Tibial nerve (tissue), 4 donors: ENCODE measurements at regions not wholly inside any gene's neighbourhood (a gene's known extent, or its start where the extent isn't known, plus 50 kb on each side); places are given as distances from the start of the nearest gene placed in this dataset.
"Not testable (repeated sequence)": the region's sequence is repeated elsewhere in the genome, so short reads cannot be mapped to it uniquely, and the experiment has no call there.

Source experiments
- DNase-seq, 2 donors: peaks; one replicate each; pipeline ENCODE4 v3.0.0-alpha.2; 2019; ENCODE audit warnings: low spot score in 2 of 2
- H3K27ac ChIP-seq, 4 donors: fragments of 200-600 bp; sonication (generic) in 3 of 4; one replicate each; pipeline ENCODE4 v1.5.1; 2017 to 2019; ENCODE audit warnings: mild to moderate bottlenecking in 1 of 4
- H3K27me3 ChIP-seq, 2 donors: fragments of 200-600 bp; sonication (generic) in 1 of 2; one replicate each; pipeline versions ENCODE4 v1.5.1 to v1.6.0; 2017 to 2019
- H3K36me3 ChIP-seq, 3 donors: fragments of 200-600 bp; sonication (generic); one replicate each; pipeline ENCODE4 v1.5.1; 2018 to 2019
- H3K4me1 ChIP-seq, 4 donors: fragments of 200-600 bp; sonication (generic) in 3 of 4; one replicate each; pipeline ENCODE4 v1.5.1; 2017 to 2019
- H3K4me3 ChIP-seq, 4 donors: fragments of 200-600 bp; sonication (generic) in 3 of 4; one replicate each; pipeline ENCODE4 v1.5.1; 2017 to 2019; ENCODE audit warnings: mild to moderate bottlenecking in 1 of 4, moderate library complexity in 1 of 4
- H3K9me3 ChIP-seq, 4 donors: fragments of 200-600 bp; sonication (generic) in 3 of 4; one replicate each; pipeline ENCODE4 v1.5.1; 2017 to 2019
- CTCF ChIP-seq, 5 experiments: fragments of 200-600 bp in 3 of 5; fragments of 450-650 bp in 2 of 5; sonication (generic) in 3 of 5; IDR thresholded peaks; one replicate each; pipeline ENCODE4 v1.5.1; 2016 to 2019; ENCODE audit warnings: antibody characterized with exemption in 5 of 5, mild to moderate bottlenecking in 3 of 5, moderate library complexity in 2 of 5
- EP300 ChIP-seq, 2 donors: sonication (generic); formaldehyde crosslinking; IDR thresholded peaks; one replicate each; pipeline ENCODE4 v1.6.1; 2017; ENCODE audit warnings: antibody characterized with exemption in 2 of 2, mild to moderate bottlenecking in 1 of 2
- POLR2A ChIP-seq, 2 donors: fragments of 450-650 bp; IDR thresholded peaks; one replicate each; pipeline ENCODE4 v1.6.1; 2017; ENCODE audit warnings: antibody characterized with exemption in 2 of 2, mild to moderate bottlenecking in 2 of 2, moderate library complexity in 2 of 2
- WGBS, 2 donors: methylation state at CpG; one replicate each; pipeline ENCODE4 v1.1.5; 2018; 5-methylcytosine and 5-hydroxymethylcytosine counted together

- Histone ChIP-seq H3K9me3 (no peaks in the 10 kb centered on the region), H3K36me3 (no peaks in the 10 kb centered on the region), H3K27me3 (no peaks in the 10 kb centered on the region), H3K4me3 (no peak overlapping the region), H3K4me1 (no peaks in the 10 kb centered on the region), H3K27ac (no peak overlapping the region)
- no peak for TF ChIP-seq EP300 (IDR thresholded peaks at IDR 0.05)
- TF ChIP-seq POLR2A (IDR thresholded peaks at IDR 0.05), result no peak
- no peak for TF ChIP-seq CTCF (IDR thresholded peaks at IDR 0.05)
- WGBS, 2 donors, result 67 to 78% methylated on average over 4 of the region's 4 CpGs
- no peak for DNase-seq
Observed at GRCh38 chr7:14071045-14071444, 81.6 kb upstream of the ETV1 start.

- no peaks in the 10 kb centered on the region for H3K27me3 ChIP-seq
- H3K9me3 ChIP-seq, result no peaks in the 10 kb centered on the region
- H3K4me3 ChIP-seq, result no peak overlapping the region
- TF ChIP-seq POLR2A (IDR thresholded peaks at IDR 0.05) (no peak), EP300 (IDR thresholded peaks at IDR 0.05) (no peak), CTCF (IDR thresholded peaks at IDR 0.05) (no peak)
- 79 to 80% methylated on average over 5 of the region's 5 CpGs for WGBS, 2 donors
- no peak overlapping the region for H3K27ac ChIP-seq
- H3K36me3 ChIP-seq, result no peaks in the 10 kb centered on the region
- DNase-seq, result no peak
- no peaks in the 10 kb centered on the region for H3K4me1 ChIP-seq
Observed at GRCh38 chr7:14069961-14070360, 80.5 kb upstream of the ETV1 start.

- H3K4me1 ChIP-seq, H3K36me3 ChIP-seq, H3K27ac ChIP-seq, H3K9me3 ChIP-seq, DNase-seq, H3K27me3 ChIP-seq, H3K4me3 ChIP-seq: not testable (repeated sequence)
- WGBS, 2 donors, result 91 to 96% methylated on average over 8 of the region's 8 CpGs
Observed at GRCh38 chr7:14066783-14067182, 77.3 kb upstream of the ETV1 start.

GRCh38 chr7:14065286-14065685 is 75.8 kb upstream of the ETV1 start:
- H3K4me3 ChIP-seq, result no peak overlapping the region
- H3K4me1 ChIP-seq, result no peaks in the 10 kb centered on the region
- H3K27ac ChIP-seq, result no peak overlapping the region
- no peaks in the 10 kb centered on the region for H3K27me3 ChIP-seq
- H3K36me3 ChIP-seq, result no peaks in the 10 kb centered on the region
- no peak for DNase-seq
- WGBS, 2 donors, result 62 to 67% methylated on average over 5 of the region's 5 CpGs
- no peaks in the 10 kb centered on the region for H3K9me3 ChIP-seq
- TF ChIP-seq CTCF (IDR thresholded peaks at IDR 0.05) (no peak), POLR2A (IDR thresholded peaks at IDR 0.05) (no peak), EP300 (IDR thresholded peaks at IDR 0.05) (no peak)

- no peaks in the 10 kb centered on the region for H3K9me3 ChIP-seq
- no peaks in the 10 kb centered on the region for H3K36me3 ChIP-seq
- no peak for DNase-seq
- H3K27me3 ChIP-seq, result no peaks in the 10 kb centered on the region
- 84 to 90% methylated on average over 4 of the region's 4 CpGs for WGBS, 2 donors
- no peak overlapping the region for H3K4me3 ChIP-seq
- no peaks in the 10 kb centered on the region for H3K4me1 ChIP-seq
- TF ChIP-seq EP300 (IDR thresholded peaks at IDR 0.05), result no peak
- TF ChIP-seq CTCF (IDR thresholded peaks at IDR 0.05), result no peak
- TF ChIP-seq POLR2A (IDR thresholded peaks at IDR 0.05), result no peak
- no peak overlapping the region for H3K27ac ChIP-seq
Observed at GRCh38 chr7:14055813-14056212, 66.3 kb upstream of the ETV1 start.

- Histone ChIP-seq H3K27ac (no peak overlapping the region), H3K36me3 (no peaks in the 10 kb centered on the region), H3K27me3 (no peaks in the 10 kb centered on the region), H3K9me3 (no peaks in the 10 kb centered on the region), H3K4me3 (no peak overlapping the region), H3K4me1 (no peaks in the 10 kb centered on the region)
- no peak for TF ChIP-seq CTCF (IDR thresholded peaks at IDR 0.05)
- no peak for TF ChIP-seq POLR2A (IDR thresholded peaks at IDR 0.05)
- no peak for TF ChIP-seq EP300 (IDR thresholded peaks at IDR 0.05)
- 66 to 69% methylated on average over 3 of the region's 3 CpGs for WGBS, 2 donors
- DNase-seq, result no peak
Observed at GRCh38 chr7:14054125-14054524, 64.7 kb upstream of the ETV1 start.
